ENCODE measurements at regions not wholly inside any gene's neighbourhood (a gene's known extent, or its start where the extent isn't known, plus 50 kb on each side); places are given as distances from the start of the nearest gene placed in this dataset.

DNA sequence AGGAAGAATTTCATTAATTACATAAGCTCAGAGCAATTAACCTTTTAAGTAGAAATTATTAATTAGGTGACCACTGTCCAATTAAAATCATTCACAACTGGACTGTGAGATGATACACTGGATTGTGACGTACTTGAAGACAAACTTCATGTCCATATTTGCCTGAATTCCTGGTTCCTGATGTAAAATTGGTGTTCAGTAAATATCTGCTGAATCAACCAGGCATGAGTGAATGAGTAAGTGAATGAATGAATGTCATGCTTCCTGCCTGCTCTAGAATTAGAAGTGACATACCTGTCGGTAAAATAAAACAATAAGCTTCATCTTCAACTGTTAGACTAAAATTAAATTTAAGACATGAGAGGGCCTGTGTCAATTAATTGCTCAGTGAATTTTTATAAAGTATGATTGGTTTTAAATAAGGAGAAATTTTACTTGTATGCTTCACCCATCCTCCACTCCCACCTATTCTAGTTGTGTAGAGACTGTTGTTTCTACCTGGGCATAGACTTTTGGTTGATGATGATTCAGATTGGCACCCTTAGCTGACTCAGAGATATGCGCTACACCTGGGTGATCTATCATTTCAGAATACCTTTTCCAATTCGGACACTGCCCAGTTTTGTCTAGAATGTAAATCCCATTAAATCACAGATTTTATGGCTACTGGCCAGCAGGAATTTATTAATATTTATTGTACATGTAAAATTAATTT, 56.9 kb upstream of the PTGS2 start:
- no TSS peak for BruUV-seq (replicated peaks)

DNA sequence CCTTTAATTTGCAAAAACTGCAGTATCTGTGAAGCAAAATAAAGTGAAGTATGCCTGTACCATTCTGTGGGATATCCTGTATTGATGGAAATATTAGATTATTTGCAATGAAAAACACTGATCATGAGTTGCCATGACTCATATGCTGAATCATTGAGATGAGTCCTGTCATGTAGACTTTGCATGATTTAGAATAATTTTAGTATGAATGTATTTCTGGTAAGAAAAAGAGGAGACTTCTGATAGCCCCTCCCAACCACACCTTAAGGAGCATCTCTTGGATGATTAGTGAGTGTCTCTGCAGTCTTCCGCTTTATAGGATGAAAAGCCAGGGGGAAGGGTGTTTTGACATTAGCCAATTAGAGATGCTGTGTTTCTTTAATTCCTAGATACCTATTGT, 55.2 kb upstream of the PTGS2 start:
- Histone ChIP-seq H3K4me2 (no peak overlapping the region), H3F3A (ENCODE audit: insufficient read depth, low read depth) (no peaks in the 10 kb centered on the region), H3K27me3 (ENCODE audit: insufficient read depth, low read depth) (no peaks in the 10 kb centered on the region), H4K20me1 (ENCODE audit: insufficient read depth) (no peaks in the 10 kb centered on the region), H3K9me3 (ENCODE audit: insufficient read depth, low read depth) (no peaks in the 10 kb centered on the region), H3K36me3 (ENCODE audit: low read depth) (no peaks in the 10 kb centered on the region), H2AFZ (no peak overlapping the region), H3K9me2 (ENCODE audit: insufficient read depth) (no peaks in the 10 kb centered on the region), H3K4me1 (replicated peaks; ENCODE audit: insufficient read depth) (no peaks in the 10 kb centered on the region), H3K27ac (no peak overlapping the region), H3K79me2 (ENCODE audit: low read depth) (no peaks in the 10 kb centered on the region), H3K4me3 (no peak overlapping the region)
- DNase-seq, result no peak
- ChIA-PET POLR2A (ENCODE audit: unreplicated experiment) (no interaction called here), CTCF (no interaction called here)
- intact Hi-C loops (cut with micrococcal nuclease; ENCODE audit: unreplicated experiment), result no loop called here
- no TSS peak for BruUV-seq (replicated peaks)
- no peak for TF ChIP-seq EZH2 (IDR thresholded peaks at IDR 0.05; ENCODE audit: low read depth)
- TF ChIP-seq, protein P1, sequence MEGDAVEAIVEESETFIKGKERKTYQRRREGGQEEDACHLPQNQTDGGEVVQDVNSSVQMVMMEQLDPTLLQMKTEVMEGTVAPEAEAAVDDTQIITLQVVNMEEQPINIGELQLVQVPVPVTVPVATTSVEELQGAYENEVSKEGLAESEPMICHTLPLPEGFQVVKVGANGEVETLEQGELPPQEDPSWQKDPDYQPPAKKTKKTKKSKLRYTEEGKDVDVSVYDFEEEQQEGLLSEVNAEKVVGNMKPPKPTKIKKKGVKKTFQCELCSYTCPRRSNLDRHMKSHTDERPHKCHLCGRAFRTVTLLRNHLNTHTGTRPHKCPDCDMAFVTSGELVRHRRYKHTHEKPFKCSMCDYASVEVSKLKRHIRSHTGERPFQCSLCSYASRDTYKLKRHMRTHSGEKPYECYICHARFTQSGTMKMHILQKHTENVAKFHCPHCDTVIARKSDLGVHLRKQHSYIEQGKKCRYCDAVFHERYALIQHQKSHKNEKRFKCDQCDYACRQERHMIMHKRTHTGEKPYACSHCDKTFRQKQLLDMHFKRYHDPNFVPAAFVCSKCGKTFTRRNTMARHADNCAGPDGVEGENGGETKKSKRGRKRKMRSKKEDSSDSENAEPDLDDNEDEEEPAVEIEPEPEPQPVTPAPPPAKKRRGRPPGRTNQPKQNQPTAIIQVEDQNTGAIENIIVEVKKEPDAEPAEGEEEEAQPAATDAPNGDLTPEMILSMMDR (conservative IDR thresholded peaks at IDR 0.05), result no peak

More for the DNA sequence above, 56.9 kb upstream of the PTGS2 start:
- Histone ChIP-seq H3K9me2 (ENCODE audit: insufficient read depth) (no peaks in the 10 kb centered on the region), H3K27me3 (ENCODE audit: insufficient read depth, low read depth) (no peaks in the 10 kb centered on the region), H3K79me2 (ENCODE audit: low read depth) (no peaks in the 10 kb centered on the region), H3K4me3 (no peak overlapping the region), H3K36me3 (ENCODE audit: low read depth) (no peaks in the 10 kb centered on the region), H3K9me3 (ENCODE audit: insufficient read depth, low read depth) (no peaks in the 10 kb centered on the region), H3K4me1 (replicated peaks; ENCODE audit: insufficient read depth) (no peaks in the 10 kb centered on the region), H4K20me1 (ENCODE audit: insufficient read depth) (no peaks in the 10 kb centered on the region), H3K27ac (no peak overlapping the region), H2AFZ (no peak overlapping the region), H3F3A (ENCODE audit: insufficient read depth, low read depth) (no peaks in the 10 kb centered on the region), H3K4me2 (no peak overlapping the region)
- ChIA-PET CTCF (no interaction called here), POLR2A (ENCODE audit: unreplicated experiment) (no interaction called here)
- no peak for DNase-seq
- TF ChIP-seq, protein P1 (conservative IDR thresholded peaks at IDR 0.05), result no peak
- TF ChIP-seq EZH2 (IDR thresholded peaks at IDR 0.05; ENCODE audit: low read depth), result no peak
- intact Hi-C loops (cut with micrococcal nuclease; ENCODE audit: unreplicated experiment), result no loop called here

DNA sequence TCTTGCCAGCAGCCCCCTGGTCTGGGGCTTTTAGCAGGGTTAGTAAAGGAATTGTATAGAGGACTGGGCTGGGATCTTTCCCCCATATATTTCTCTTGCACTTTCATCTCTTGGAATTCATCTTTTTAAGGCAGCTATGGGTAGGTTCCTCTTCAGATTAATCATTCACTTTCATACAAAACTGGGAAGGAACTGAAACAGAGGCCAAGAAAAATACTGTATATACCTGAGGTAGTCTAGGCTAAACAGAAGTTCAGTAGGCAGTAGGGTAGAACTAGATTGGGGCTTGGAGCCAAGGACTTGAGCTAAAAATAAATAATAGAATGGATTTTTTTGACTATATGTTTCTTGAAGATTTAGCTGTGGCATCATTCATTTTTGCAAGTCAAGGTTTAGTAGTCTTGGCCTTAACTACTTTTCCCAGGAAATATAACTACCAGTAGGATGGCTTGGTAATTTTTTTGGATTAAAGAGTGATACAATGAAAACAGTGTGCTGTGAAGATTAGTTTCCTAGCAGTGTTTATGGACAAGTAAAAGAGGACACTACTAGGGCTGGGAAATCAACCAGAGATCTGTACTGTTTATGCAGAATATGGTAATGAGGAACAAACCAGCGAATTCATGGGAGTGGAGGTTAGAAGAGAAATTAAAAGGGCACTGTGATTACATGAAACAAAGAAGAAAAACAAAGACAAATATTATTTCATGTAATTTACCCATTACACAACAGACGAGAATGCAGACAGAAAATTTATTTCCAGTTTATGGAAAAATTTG, 50.9 kb upstream of the PTGS2 start:
- Histone ChIP-seq H4K20me1 (ENCODE audit: insufficient read depth) (no peaks in the 10 kb centered on the region), H3K4me3 (no peak overlapping the region), H3F3A (ENCODE audit: insufficient read depth, low read depth) (no peaks in the 10 kb centered on the region), H3K4me2 (no peak overlapping the region), H3K36me3 (ENCODE audit: low read depth) (no peaks in the 10 kb centered on the region), H2AFZ (no peak overlapping the region), H3K9me2 (ENCODE audit: insufficient read depth) (no peaks in the 10 kb centered on the region), H3K27me3 (ENCODE audit: insufficient read depth, low read depth) (no peaks in the 10 kb centered on the region), H3K9me3 (ENCODE audit: insufficient read depth, low read depth) (no peaks in the 10 kb centered on the region), H3K4me1 (replicated peaks; ENCODE audit: insufficient read depth) (no peaks in the 10 kb centered on the region), H3K27ac (no peak overlapping the region), H3K79me2 (ENCODE audit: low read depth) (no peaks in the 10 kb centered on the region)
- TF ChIP-seq, protein P1 (conservative IDR thresholded peaks at IDR 0.05), result no peak
- no peak for TF ChIP-seq EZH2 (IDR thresholded peaks at IDR 0.05; ENCODE audit: low read depth)
- intact Hi-C loops (cut with micrococcal nuclease; ENCODE audit: unreplicated experiment), result no loop called here
- no peak for DNase-seq
- ChIA-PET POLR2A (ENCODE audit: unreplicated experiment) (no interaction called here), CTCF (no interaction called here)
- no TSS peak for BruUV-seq (replicated peaks)

Measured in PC-9 (cell line).